ENCODE measurements at regions not wholly inside any gene's neighbourhood (a gene's known extent, or its start where the extent isn't known, plus 50 kb on each side); places are given as distances from the start of the nearest gene placed in this dataset.

GRCh38 chr6:131450861-131451260 is 122.2 kb upstream of the ARG1 start:
- Mint-ChIP-seq H3K4me1 (no peaks in the 10 kb centered on the region), H3K9me3 (no peaks in the 10 kb centered on the region), H3K27me3 (ENCODE audit: insufficient read depth, low read depth, poor library complexity) (no peaks in the 10 kb centered on the region), H3K27ac (no peak overlapping the region), H3K36me3 (ENCODE audit: low read depth) (no peaks in the 10 kb centered on the region; the same call in 2 of the 3 replicates), H3K4me3 (no peak overlapping the region)
- ATAC-seq: no peak
- Histone ChIP-seq H3K4me1 (ENCODE audit: insufficient read depth) (no peaks in the 10 kb centered on the region), H3K4me3 (no peak overlapping the region), H3K4me2 (no peak overlapping the region), H3K27me3 (ENCODE audit: insufficient read depth) (no peaks in the 10 kb centered on the region), H3K36me3 (ENCODE audit: insufficient read depth) (no peaks in the 10 kb centered on the region), H3K9me2 (ENCODE audit: insufficient read depth) (peaks cover 14% of the 10 kb centered on the region), H2AFZ (peak overlapping the region; percentile 4; the same call in 1 of the 2 replicates), H3K79me2 (replicated peaks; ENCODE audit: insufficient read depth) (no peaks in the 10 kb centered on the region), H3K27ac (ENCODE audit: low read depth) (no peak overlapping the region), H4K20me1 (replicated peaks; ENCODE audit: insufficient read depth) (no peaks in the 10 kb centered on the region), H3F3A (replicated peaks; ENCODE audit: low read depth) (0 out of 2 replicates have a peak, but pooled peaks cover 3% of the 10 kb centered on the region)
- no peak for DNase-seq (ENCODE audit: low spot score)
- no peak for TF ChIP-seq EZH2phosphoT487 (IDR thresholded peaks at IDR 0.05; ENCODE audit: unreplicated experiment)
- no peak for TF ChIP-seq ZNF114 (CRISPR knock-in tag; IDR thresholded peaks at IDR 0.05)
- TF ChIP-seq ZNF331 (CRISPR knock-in tag; IDR thresholded peaks at IDR 0.05; ENCODE audit: low read depth): no peak
- no peak for TF ChIP-seq CREB1 (CRISPR knock-in tag; IDR thresholded peaks at IDR 0.05; ENCODE audit: low read depth)
- no peak for TF ChIP-seq POLR2AphosphoS5 (IDR thresholded peaks at IDR 0.05; ENCODE audit: low read depth)
- TF ChIP-seq NANOG (IDR thresholded peaks at IDR 0.05; ENCODE audit: borderline replicate concordance): no peak
- TF ChIP-seq, protein P1, sequence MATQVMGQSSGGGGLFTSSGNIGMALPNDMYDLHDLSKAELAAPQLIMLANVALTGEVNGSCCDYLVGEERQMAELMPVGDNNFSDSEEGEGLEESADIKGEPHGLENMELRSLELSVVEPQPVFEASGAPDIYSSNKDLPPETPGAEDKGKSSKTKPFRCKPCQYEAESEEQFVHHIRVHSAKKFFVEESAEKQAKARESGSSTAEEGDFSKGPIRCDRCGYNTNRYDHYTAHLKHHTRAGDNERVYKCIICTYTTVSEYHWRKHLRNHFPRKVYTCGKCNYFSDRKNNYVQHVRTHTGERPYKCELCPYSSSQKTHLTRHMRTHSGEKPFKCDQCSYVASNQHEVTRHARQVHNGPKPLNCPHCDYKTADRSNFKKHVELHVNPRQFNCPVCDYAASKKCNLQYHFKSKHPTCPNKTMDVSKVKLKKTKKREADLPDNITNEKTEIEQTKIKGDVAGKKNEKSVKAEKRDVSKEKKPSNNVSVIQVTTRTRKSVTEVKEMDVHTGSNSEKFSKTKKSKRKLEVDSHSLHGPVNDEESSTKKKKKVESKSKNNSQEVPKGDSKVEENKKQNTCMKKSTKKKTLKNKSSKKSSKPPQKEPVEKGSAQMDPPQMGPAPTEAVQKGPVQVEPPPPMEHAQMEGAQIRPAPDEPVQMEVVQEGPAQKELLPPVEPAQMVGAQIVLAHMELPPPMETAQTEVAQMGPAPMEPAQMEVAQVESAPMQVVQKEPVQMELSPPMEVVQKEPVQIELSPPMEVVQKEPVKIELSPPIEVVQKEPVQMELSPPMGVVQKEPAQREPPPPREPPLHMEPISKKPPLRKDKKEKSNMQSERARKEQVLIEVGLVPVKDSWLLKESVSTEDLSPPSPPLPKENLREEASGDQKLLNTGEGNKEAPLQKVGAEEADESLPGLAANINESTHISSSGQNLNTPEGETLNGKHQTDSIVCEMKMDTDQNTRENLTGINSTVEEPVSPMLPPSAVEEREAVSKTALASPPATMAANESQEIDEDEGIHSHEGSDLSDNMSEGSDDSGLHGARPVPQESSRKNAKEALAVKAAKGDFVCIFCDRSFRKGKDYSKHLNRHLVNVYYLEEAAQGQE (IDR thresholded peaks at IDR 0.05; ENCODE audit: unreplicated experiment): no peak
- TF ChIP-seq, protein P2, sequence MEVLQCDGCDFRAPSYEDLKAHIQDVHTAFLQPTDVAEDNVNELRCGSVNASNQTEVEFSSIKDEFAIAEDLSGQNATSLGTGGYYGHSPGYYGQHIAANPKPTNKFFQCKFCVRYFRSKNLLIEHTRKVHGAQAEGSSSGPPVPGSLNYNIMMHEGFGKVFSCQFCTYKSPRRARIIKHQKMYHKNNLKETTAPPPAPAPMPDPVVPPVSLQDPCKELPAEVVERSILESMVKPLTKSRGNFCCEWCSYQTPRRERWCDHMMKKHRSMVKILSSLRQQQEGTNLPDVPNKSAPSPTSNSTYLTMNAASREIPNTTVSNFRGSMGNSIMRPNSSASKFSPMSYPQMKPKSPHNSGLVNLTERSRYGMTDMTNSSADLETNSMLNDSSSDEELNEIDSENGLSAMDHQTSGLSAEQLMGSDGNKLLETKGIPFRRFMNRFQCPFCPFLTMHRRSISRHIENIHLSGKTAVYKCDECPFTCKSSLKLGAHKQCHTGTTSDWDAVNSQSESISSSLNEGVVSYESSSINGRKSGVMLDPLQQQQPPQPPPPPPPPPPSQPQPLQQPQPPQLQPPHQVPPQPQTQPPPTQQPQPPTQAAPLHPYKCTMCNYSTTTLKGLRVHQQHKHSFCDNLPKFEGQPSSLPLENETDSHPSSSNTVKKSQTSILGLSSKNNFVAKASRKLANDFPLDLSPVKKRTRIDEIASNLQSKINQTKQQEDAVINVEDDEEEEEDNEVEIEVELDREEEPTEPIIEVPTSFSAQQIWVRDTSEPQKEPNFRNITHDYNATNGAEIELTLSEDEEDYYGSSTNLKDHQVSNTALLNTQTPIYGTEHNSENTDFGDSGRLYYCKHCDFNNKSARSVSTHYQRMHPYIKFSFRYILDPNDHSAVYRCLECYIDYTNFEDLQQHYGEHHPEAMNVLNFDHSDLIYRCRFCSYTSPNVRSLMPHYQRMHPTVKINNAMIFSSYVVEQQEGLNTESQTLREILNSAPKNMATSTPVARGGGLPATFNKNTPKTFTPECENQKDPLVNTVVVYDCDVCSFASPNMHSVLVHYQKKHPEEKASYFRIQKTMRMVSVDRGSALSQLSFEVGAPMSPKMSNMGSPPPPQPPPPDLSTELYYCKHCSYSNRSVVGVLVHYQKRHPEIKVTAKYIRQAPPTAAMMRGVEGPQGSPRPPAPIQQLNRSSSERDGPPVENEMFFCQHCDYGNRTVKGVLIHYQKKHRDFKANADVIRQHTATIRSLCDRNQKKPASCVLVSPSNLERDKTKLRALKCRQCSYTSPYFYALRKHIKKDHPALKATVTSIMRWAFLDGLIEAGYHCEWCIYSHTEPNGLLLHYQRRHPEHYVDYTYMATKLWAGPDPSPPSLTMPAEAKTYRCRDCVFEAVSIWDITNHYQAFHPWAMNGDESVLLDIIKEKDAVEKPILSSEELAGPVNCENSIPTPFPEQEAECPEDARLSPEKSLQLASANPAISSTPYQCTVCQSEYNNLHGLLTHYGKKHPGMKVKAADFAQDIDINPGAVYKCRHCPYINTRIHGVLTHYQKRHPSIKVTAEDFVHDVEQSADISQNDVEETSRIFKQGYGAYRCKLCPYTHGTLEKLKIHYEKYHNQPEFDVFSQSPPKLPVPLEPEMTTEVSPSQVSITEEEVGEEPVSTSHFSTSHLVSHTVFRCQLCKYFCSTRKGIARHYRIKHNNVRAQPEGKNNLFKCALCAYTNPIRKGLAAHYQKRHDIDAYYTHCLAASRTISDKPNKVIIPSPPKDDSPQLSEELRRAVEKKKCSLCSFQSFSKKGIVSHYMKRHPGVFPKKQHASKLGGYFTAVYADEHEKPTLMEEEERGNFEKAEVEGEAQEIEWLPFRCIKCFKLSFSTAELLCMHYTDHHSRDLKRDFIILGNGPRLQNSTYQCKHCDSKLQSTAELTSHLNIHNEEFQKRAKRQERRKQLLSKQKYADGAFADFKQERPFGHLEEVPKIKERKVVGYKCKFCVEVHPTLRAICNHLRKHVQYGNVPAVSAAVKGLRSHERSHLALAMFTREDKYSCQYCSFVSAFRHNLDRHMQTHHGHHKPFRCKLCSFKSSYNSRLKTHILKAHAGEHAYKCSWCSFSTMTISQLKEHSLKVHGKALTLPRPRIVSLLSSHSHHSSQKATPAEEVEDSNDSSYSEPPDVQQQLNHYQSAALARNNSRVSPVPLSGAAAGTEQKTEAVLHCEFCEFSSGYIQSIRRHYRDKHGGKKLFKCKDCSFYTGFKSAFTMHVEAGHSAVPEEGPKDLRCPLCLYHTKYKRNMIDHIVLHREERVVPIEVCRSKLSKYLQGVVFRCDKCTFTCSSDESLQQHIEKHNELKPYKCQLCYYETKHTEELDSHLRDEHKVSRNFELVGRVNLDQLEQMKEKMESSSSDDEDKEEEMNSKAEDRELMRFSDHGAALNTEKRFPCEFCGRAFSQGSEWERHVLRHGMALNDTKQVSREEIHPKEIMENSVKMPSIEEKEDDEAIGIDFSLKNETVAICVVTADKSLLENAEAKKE (CRISPR knock-in tag; IDR thresholded peaks at IDR 0.05): no peak
- TF ChIP-seq EZH2 (IDR thresholded peaks at IDR 0.05; ENCODE audit: low read depth, unreplicated experiment): no peak
- no peak for TF ChIP-seq STAT1 (IDR thresholded peaks at IDR 0.05; ENCODE audit: unreplicated experiment)

Data from GM23338 (cell line).